GM12873 (cell line): ENCODE measurements at regions not wholly inside any gene's neighbourhood (a gene's known extent, or its start where the extent isn't known, plus 50 kb on each side); places are given as distances from the start of the nearest gene placed in this dataset.

ENCODE experiments used
- CTCF ChIP-seq: IDR thresholded peaks from 2 replicates; pipeline ENCODE4 v1.5.1; 2012; ENCODE audit warnings: low read depth, mild to moderate bottlenecking, moderate library complexity, low read length, control low read depth; ENCODE audit not compliant: insufficient read depth; ENCODE audit errors: missing control alignments

DNA sequence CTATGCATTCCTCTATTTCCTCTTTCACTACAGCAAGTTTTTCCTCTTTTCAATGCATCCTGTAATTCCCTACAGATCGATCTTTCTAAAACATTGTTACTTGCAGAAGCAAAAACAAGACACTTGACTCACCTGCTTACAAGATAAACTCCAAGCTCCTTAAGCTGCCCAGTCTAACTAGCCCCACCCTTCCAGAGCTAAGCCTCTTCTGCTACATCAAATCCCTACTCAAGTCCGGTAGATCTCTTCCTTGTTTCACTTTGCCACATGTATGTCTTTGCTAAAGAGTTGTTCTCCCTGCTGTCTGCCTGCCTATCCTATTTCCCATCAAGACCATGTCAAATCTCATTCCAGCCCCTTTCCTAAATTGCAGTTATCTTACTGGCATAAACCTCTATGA, 724.8 kb downstream of the C12orf50 start:
- TF ChIP-seq CTCF: no peak

- TF ChIP-seq CTCF: no peak
These were observed 725.7 kb downstream of the C12orf50 start for GRCh38 chr12:87303396-87304012.

DNA sequence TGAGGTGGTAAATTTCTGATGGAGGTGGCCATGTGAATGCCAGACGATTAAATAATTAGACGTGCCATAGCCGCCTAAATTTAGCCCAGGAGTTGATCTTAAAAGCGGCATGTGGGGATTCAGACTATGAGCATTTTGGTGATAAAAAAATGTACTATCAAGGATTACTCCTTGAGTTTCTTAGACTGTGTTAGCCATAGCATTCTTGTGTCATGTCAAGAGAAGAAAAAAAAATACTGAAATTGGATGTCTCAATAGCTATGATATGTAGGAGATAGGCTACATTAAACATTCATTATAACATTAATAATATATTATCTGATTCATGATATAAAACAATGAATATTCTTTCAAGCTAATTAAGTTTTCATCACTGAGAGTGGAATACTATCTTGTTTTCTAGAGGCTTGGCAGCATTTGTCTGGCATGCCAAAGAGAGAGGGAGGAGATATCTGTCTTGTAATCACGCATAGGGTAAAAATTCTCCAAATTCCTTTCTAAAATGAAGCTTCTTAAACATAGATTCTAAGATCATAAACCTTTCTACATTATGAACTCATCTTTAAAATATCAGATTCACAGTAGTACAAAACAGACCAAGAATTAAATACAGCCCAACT, 727.0 kb downstream of the C12orf50 start:
- TF ChIP-seq CTCF: no peak

DNA sequence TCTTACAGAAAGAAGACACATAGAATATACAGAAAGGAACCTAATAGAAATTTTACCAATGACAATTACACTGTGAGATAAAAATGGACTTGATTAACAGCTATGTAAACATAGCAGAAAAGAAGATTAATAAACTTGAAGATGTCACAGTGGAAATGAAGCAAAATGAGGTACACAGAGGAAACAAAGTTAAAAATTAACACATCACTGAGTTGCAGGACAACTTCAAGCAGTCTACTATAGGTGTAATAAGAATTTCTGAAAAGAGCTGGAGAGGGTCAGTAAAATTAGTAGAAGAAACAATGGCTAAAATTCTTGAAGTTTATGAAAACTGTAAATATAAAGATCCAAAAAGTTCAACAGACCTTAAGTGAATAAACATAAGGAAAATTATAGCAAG, 738.7 kb downstream of the C12orf50 start:
- TF ChIP-seq CTCF: no peak

DNA sequence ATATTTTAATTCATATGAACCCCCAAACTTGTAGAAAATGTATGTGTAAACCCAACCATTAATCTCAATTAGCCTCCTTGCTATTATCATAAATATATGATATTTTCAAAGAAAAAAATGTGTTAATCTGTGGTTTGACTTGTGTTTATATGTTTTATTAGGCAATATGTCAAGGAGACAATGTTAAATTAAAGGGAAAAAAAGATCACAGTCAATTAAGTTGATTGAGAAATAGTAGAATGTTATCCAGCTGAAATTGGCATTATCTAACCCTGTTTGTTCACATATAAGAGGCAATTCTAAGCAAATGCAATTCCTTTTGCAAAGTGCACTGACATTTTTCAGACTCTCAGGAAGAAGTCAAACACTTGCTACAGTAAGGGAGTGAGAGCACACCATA, 745.3 kb downstream of the C12orf50 start:
- TF ChIP-seq CTCF: no peak

DNA sequence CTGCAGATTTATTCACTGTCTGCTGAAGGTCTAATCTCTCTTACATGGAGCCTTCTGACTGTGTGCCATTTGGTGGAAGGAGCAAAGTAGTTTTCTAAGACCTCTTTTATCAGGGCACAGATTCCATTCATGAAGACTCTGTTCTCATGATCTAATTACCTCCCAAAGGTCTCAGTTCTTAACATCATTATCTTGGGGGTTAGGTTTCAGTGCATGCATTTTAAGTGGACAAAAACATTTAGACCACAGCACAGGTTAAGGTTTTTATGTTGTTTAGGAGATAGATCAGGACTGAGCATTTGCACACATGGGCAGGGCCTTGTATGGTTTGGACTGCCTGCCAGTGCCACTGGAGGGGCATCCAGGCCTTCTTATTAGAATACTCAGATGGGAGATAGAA, 746.1 kb downstream of the C12orf50 start:
- TF ChIP-seq CTCF: no peak

- no peak for TF ChIP-seq CTCF
These were observed 748.3 kb downstream of the C12orf50 start for GRCh38 chr12:87280893-87281292.
